GM21529 (cell line): ENCODE measurements at regions not wholly inside any gene's neighbourhood (a gene's known extent, or its start where the extent isn't known, plus 50 kb on each side); places are given as distances from the start of the nearest gene placed in this dataset.
A peak's percentile ranks its signal among the peaks of the same experiment; 100 is the strongest.
"Not testable (repeated sequence)": the region's sequence is repeated elsewhere in the genome, so short reads cannot be mapped to it uniquely, and the experiment has no call there.

Experiments used
- ATAC-seq: cut with Tn5 transposase; IDR thresholded peaks from one replicate; pipeline ENCODE4 v1.9.1; 2021; ENCODE audit not compliant: unreplicated experiment

DNA sequence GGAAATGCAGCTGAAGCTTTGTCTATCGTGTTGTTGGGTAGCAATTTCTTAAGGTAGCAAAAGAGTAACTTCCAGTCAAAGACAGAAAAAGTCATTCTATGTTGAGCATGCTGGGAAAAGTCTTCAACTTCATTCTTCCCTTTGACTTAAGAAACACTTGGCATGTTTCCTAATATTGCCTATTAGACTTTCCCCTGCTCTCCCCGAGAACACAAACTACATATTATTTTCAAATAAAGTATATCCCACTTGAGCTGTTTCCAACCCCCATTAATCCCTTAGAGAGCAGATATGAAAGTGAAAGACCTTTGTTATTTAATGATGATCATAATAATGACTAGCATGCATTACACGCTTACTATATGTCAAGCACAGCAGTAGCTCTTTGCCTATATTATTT lies 136.0 kb upstream of the SPOPL start:
- no peak for ATAC-seq

DNA sequence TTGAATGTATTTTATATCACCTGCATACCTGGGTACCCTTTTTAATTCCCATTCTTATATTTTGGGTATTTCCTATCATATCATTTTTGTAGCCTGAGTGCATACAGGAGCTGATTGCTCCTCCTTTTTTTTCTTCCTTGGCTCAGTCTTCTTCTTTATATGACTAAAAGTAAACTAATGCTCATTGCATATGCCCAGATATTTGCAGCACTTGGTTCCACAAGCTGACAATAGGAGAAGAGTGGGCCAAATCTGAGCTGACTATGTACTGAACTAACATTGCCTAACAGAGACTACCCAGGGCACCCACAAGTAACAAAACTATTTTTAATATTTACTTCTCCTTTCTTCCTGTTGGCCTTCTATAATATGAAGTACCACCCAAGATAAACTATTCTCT lies 131.7 kb upstream of the SPOPL start:
- no peak for ATAC-seq

DNA sequence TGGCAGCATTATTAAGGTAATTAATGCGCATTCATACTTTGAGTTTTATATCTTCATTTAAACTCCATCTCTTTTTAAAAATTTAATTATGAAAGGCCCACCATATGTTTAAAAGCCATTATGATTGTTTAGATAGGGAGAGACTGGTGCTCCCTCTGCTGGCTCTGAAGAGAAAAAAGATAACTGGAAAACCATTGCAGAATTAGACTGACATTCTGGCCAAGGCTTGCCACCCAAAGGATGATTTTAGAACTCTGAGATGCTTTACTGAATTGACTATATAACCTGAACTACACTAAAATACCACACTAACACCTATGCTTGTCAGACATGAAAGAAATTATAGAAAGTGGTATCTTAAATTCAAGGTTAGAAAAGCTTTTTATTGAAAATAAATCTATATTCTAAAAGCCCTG lies 127.6 kb upstream of the SPOPL start:
- ATAC-seq: peak; percentile 72

DNA sequence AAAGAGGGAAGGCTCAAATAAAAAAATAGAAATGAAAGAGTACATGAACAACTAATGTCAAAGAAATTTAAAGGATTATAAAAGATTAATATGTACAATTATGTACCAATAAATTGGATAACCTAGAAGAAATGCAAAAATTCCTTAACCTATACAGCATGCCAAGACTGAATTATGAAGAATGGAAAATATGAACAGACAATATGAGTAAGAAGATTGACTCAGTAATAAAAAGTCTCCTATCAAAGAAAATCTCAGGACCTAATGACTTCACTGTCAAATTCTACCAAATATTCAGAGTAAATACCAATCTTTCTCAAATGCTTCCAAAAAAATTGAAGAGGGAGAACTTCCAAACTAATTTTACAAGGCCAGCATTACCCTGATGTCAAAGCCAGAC lies 120.2 kb upstream of the SPOPL start:
- no peak for ATAC-seq

DNA sequence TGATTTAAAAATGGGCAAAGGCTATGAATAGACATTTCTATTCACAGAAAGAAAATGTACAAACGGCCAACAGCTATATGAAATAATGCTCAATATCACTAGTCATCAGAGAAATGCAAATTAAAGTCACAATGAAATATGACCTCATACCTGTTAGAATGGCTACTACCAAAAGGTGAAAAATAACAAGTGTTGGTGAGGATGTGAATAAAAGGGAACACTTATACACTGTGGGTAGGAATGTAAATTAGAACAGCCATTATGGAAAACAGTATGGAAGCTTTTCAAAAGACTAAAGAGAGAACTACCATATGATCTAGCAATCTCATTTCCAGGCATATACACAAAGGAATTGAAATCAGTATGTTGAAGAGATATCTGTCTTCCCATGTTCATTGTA lies 118.9 kb upstream of the SPOPL start:
- ATAC-seq: no peak

DNA sequence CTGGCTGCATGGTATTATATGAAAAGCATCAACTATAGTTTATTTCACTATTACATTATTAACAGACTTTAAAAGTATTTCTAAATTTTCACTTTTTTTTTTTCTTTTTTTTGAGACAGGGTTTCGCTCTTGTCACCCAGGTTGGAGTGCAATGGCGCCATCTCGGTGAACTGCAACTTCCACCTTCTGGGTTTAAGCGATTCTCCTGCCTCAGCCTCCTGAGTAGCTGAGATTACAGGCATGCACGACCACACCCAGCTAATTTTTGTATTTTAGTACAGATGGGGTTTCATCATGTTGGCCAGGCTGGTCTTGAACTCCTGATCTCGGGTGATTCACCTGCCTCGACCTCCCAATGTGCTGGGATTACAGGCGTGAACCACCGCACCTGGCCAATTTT lies 115.4 kb upstream of the SPOPL start:
- ATAC-seq: not testable (repeated sequence)

DNA sequence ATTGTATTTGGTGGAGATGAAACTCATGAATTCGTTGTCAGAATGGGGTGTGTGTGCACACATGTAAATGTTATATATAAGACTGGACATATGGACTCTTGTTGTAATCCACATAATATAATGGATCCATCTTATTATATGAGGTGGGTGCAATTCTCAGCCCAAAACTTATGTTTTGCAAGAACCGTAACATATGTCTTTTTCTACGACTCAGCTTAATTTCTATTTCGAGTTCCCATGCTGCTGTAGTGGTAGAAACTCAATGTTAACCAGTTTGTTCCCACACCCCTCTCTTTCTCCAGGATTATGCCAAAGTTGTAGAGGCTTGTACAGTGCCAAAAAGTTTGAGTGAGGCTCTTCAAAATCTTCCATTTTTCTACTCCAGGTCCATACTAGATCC lies 112.5 kb upstream of the SPOPL start:
- ATAC-seq: no peak

DNA sequence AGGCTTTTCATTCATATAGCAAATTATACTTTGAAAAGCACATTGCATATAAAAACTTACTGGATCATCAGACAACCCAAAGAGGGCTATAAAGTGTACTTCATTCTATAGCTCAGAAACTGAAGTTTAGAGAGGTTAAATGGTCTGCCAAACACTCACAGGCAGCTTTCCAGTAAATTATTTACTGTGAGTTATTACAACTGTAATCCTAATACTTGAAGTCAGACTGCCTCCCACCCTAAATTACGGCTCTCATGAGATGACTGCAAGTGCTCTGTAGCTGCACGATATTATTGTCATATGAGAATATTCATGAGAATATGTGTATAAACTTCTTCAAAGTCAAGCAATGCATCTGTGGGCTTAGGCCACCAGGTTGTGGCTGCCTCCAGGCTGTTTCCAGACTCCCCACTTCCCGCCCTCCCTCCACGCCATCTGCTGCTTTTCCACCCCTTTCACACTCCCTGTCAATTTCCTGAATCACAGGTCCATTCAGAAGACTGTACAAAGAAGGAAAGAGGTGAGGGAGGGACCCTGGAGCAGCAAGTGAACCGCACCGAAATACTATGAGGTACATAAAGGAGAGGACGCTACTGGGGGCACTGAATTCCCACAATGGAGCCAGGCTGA lies 111.1 kb upstream of the SPOPL start:
- ATAC-seq: no peak

DNA sequence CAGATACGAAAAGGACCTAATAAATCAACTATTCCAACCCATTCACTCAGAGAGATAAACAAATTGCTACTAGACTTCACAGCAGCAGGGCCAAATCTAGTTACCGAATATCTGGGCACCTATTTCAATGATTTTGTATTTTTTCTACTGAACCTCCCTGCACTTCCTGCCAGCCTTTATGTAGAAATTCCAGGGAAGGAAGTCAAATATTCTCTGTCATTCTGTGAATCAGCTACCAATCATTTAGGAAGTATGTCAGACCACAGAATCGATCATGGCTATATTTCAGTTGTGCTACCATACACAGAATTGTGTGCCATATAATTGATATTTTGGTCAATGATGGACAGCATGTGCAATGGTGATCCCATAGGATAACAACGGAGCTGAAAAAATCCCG lies 109.6 kb upstream of the SPOPL start:
- ATAC-seq: no peak

DNA sequence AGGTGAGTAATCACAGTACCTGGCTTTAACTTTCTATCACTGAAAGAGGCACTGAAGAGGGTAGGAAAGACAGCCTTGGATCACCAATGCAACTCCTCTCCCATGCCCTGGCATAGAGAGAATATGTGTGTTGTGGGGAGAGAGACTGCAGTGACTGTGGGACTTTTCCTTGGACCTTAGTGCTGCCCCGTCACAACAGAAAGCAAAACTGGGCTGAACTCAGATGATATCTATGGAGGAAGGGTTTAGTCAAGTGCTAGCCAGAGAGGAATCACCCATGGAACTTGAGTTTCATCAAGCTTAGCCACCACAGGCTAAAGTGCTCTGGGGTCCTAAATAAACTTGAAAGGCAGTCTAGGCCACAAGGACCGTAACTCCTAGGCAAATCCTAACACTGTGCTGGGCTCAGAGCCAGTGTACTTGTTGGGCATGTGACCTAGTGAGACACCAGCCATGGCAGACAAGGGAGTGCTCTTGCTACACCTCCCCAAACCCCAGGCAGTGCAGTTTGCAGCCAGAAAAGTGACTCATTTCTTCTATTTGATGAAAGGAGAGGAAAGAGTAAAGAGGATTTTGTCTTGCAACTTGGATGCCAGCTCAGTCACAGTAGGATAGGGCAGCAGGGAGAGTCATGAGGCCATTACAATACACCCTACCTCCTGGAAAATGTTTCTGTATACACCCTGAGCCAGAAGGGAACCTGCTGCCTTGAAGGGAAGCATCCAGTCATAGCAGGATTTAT lies 105.8 kb upstream of the SPOPL start:
- no peak for ATAC-seq

DNA sequence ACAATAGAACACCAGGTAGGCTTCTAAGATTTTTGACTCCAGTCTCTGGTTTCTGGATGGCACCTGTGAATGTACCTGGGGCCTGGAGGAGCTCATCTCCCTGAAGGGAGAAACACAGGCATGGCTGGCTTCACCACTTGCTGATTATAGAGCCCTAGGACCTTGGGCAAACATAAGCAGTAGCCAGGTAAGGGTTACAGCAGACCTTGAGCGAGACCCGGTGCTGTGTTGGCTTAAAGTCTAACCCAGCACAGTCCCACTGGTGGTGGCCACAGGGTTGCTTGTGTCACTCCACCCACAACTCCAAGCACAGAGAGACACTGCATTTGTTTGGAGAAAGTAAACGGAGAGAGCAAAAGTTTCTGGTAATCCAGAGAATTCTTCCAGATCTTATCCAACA lies 104.7 kb upstream of the SPOPL start:
- ATAC-seq: no peak

DNA sequence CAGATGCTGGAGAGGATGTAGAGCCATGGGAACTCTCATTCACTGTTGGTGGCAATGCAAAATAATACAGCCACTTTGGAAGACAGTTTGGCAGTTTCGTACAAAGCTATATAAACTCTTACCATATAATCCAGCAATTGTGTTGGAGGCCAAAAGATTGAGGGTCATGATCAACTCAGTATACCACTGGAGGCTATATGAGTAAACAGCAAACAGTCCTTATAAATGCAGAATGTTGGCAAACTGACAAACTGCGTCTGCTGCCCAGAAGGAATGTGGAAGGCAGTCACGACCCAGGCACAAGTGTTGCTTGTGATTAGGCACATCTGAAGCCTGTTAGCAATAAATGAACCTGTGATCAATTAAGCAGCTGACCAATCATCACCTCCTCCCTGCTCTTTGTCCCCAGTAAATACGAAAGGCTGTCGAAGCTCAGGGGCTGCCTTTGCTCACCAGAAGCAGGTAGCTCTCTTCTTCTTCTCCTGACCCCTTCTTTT lies 98.1 kb upstream of the SPOPL start:
- no peak for ATAC-seq

DNA sequence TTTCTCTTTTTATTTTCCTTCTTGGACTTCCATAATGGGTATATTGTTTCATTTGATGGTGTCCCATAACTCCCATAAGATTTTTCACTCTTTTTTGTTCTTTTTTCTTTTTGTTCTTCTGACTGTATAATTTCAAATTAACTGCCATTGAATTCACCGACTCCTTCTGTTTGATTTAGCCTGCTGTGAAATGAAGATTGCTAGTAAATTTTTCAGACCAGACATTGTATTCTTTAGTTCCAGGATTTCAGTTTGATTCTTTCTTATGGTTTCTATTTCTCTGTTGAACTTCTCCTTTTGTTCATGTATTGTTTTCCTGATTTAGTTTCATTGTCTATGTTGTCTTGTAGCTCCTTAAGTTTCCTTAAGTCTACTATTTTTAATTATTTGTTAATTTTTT lies 87.6 kb upstream of the SPOPL start:
- no peak for ATAC-seq

DNA sequence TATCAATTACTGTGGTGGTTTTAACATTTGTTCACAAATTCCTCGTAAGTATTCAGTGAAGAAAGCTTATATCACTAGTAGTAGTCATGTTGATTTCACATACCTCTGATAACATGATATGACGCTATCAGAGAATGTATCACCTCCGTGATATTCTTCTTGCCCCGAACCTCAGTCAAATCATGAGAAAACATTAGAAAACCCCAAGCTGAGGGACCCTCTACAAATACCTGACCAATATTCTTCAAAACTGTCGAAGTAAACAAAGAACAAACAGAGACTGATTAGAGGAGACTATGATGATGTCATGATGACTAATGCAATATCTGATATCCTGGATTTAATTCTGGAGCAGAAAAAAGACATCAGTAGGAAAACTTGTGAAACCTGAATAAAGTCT lies 85.6 kb upstream of the SPOPL start:
- no peak for ATAC-seq

DNA sequence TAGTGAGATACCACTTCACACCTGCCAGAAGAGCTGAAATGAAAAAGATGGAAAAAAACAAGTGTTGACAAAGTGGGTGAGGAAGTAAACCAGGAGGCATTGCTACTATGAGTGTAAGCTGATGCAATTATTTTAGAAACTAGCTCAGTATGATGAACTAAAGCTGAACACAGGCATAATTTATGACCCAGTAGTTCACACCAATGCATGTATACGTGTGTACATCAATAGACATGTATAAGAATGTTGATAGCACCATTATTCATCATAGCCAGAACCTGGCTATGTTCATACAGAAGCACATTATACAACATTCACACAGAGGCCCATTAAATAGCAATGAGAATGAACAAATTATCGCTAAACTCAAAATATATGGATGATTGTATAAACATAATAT lies 83.1 kb upstream of the SPOPL start:
- ATAC-seq: no peak

DNA sequence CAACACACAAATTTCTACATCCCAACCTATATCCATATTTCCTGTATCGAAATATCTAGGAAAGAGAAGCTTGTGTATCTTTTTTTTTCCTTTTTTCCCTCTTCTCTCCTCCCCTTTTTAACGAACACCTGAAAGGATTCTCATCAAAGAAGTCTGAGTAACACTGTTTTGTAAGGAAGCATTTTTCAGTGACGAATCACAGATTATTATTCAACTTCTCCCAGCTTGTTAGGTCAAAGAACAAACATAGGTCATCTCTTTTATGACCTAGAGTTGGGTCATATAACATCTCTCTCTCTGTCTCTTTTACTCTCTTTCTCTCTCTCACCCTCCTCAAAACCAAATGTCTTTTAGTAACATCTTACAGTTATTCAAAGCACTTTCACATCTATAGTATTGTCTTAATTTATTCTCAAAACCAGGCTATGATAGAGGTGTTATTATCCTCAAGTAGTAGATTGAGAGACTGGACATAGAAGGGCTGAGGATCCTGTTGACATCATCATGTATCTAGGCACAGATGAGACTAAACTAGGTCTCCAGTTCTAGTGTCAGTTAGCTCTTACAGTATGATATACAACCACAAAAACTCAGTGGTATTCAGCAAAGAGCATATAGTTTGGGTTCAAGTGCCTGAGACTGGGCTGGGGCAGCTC lies 80.1 kb upstream of the SPOPL start:
- ATAC-seq: no peak

DNA sequence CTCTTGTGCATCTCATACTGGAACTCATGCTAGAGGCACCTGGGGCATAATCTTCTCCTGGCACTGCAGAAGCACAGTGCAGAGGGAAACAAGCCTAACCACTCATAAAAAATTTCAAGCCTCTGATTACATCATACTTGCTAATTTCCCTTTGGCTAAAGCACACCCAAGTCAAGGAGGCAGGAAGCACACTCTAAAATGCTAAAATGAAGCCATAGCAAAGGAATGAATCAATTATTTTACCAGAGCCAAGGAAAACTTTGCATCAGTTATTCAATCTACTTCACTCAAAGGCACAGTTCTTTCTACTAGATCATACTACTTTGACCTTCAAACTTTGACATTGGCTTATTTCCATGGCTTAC lies 79.6 kb upstream of the SPOPL start:
- no peak for ATAC-seq

DNA sequence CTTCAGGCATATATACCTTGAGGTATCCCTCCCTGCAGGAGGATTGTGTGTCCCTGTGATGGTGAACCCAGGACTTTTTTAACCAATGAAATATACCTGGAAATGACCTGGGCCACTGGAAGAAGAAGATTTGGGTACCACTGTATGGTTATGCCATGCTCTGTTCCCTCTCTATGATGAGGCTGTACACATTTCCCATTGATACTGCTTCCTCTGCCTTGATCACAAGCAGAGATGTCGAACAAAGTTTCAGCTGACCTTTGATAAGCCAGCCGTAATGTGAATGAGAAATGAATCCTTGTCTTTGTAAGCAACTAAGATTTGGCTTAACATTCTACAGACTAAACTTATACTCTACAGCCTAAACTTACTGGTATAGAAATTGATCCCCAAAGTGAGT lies 78.4 kb upstream of the SPOPL start:
- ATAC-seq: no peak

DNA sequence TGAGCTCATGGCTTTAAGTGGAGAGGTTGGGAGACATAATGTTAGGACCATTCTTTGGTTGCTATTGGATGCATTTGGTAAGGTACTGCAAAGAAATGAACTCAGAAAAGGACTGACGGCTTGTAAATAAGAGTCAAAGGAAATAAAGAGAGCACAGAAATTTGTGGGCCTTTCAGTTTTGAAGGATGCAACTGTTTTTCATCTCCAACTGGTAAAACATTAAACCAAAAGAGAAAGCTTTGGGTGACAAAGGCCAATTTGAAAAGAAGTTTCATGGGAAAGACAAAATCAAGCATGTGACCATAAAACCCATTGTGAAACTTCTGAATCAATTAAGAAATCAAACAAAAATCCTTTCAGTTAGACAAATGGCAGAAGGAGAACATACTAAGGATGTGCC lies 77.8 kb upstream of the SPOPL start:
- ATAC-seq: no peak

DNA sequence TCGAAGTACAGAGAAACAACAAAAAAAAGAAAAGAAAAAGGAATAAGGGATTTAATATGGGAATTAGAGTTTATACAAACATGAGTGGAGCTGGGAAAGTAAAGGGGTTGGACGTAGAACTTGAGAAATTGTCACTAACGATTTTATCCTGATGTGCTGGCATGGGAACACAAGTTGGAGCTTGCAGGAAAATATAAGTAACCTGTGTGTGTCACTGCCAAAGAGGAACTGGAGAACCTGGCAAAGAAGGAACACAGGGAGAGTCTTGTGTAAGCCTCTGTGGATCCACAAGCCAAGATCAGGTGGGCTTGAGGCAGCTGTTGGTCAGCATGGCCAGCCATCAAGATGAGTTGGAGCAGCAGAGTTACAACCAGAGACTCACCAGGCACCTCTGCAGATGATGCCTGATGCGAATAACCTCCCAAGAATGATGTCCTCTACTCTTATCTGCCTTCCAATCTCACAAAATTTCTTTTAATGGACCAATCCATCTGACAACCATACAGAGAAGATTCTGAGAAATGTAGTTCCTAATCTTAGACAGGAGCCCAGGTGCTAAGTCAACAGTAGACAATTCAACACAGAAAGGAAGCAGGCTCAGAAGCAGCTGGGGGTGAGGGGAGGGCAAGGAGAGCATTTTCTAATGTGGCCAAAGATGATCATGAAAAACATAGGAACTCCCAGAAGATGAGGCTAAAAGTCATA lies 77.0 kb upstream of the SPOPL start:
- no peak for ATAC-seq

DNA sequence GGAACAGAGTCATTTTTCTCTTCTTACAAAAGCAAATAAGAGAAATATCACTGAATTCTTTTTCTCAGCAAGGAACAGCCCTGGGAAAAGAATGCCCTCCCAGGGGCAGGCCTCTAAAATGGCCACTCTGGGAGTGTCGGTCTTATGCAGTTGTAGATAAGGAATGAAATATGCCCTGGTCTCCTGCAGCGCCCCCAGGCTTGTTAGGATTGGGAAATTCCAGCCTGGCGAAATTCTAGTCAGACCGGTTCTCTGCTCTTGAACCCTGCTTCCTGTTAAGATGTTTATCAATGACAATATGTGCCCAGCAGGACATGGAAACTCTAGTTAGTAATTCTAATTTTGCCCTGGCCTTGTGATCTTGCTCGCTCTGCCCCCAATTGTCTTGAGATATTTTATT lies 75.5 kb upstream of the SPOPL start:
- ATAC-seq: not testable (repeated sequence)
